Naive thymus-derived CD8-positive, alpha-beta T cell (primary cell): ENCODE measurements at regions not wholly inside any gene's neighbourhood (a gene's known extent, or its start where the extent isn't known, plus 50 kb on each side); places are given as distances from the start of the nearest gene placed in this dataset.
"Not testable (repeated sequence)": the region's sequence is repeated elsewhere in the genome, so short reads cannot be mapped to it uniquely, and the experiment has no call there.

Source experiments
- ATAC-seq, 2 donors: fragments of 150-1000 bp; cut with Tn5 transposase in 1 of 2; sonication (Bioruptor Pico), chemical (Tn5 transposase) in 1 of 2; 1 replicate in 1 of 2; 2 replicates in 1 of 2; pipeline ENCODE4 v1.10.0; 2021; ENCODE audit warnings: mild to moderate bottlenecking in 2 of 2, moderate library complexity in 2 of 2
- POLR2A ChIA-PET: fragments of 350-600 bp; sonication (Branson Sonifier 250); formaldehyde crosslinking; loops from one replicate; lab custom pipeline; 2021; ENCODE audit warnings: antibody characterized with exemption; lab: Charles Lee
- DNase-seq, 10 donors: peaks; one replicate each; pipeline versions ENCODE4 v3.0.0 to v3.0.0-alpha.2; 2020 to 2022
- H3K27ac Mint-ChIP-seq, 10 donors: one replicate each; pipeline ENCODE4 v1.8.0; 2020 to 2022; ENCODE audit warnings: mild to moderate bottlenecking in 10 of 10, mixed read lengths in 10 of 10, moderate library complexity in 4 of 10, inconsistent platforms in 1 of 10
- H3K27me3 Mint-ChIP-seq, 5 donors: one replicate each; pipeline ENCODE4 v1.8.0; 2021 to 2022; ENCODE audit warnings: mixed read lengths in 5 of 5
- H3K36me3 Mint-ChIP-seq, 3 donors: one replicate each; pipeline ENCODE4 v1.8.0; 2020 to 2022; ENCODE audit warnings: mixed read lengths in 3 of 3, mild to moderate bottlenecking in 2 of 3, inconsistent platforms in 1 of 3
- H3K4me1 Mint-ChIP-seq, 4 donors: one replicate each; pipeline ENCODE4 v1.8.0; 2021 to 2022; ENCODE audit warnings: mixed read lengths in 4 of 4
- H3K4me3 Mint-ChIP-seq, 10 donors: one replicate each; pipeline ENCODE4 v1.8.0; 2020 to 2022; ENCODE audit warnings: mild to moderate bottlenecking in 10 of 10, mixed read lengths in 10 of 10, moderate library complexity in 6 of 10, inconsistent platforms in 1 of 10
- H3K9me3 Mint-ChIP-seq, 9 donors: one replicate each; pipeline ENCODE4 v1.8.0; 2020 to 2022; ENCODE audit warnings: mixed read lengths in 9 of 9, mild to moderate bottlenecking in 3 of 9, inconsistent platforms in 1 of 9, moderate library complexity in 1 of 9

DNA sequence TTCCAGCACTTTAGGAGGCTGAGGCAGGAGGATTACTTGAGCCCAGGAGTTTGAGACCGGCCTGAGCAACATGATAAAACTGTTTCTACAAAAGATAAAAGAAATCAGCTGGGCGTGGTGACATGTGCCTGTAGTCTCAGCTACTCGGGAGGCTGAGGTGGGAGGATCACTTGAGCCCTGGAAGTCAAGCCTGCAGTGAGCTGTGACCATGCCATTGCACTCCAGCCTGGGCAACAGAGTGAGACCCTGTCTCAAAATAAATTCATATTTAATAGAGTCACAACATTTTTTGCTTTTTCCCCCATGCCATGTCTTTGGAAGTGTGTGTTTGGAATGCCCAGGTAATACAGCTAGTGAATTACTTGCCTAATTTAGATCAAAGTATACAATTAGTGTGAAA lies 349.6 kb downstream of the PRL start:
- POLR2A ChIA-PET, ATAC-seq: not testable (repeated sequence)

GRCh38 chr6:21947731-21948386 lies 349.0 kb downstream of the PRL start:
- peaks cover 3 to 11% (median 8%) of the 10 kb centered on the region in 4 donors for H3K4me1 Mint-ChIP-seq
- ATAC-seq = no peak
- no peaks in the 10 kb centered on the region for H3K36me3 Mint-ChIP-seq
- POLR2A ChIA-PET = no interaction called here
- H3K27ac Mint-ChIP-seq = no peak overlapping the region
- peaks cover 0 to 7% (median 0%) of the 10 kb centered on the region in 5 donors for H3K27me3 Mint-ChIP-seq
- DNase-seq = no peak
- H3K9me3 Mint-ChIP-seq = no peaks in the 10 kb centered on the region
- H3K4me3 Mint-ChIP-seq = no peak overlapping the region

More for the DNA sequence above, 349.6 kb downstream of the PRL start:
- not testable (repeated sequence) for DNase-seq, H3K4me3 Mint-ChIP-seq, H3K9me3 Mint-ChIP-seq, H3K36me3 Mint-ChIP-seq, H3K27me3 Mint-ChIP-seq
- peaks cover 3 to 11% (median 8%) of the 10 kb centered on the region in 4 donors for H3K4me1 Mint-ChIP-seq
- peak overlapping the region in 1 of 10 donors; percentile 41 for H3K27ac Mint-ChIP-seq

GRCh38 chr6:21949211-21949801 lies 347.5 kb downstream of the PRL start:
- Mint-ChIP-seq H3K27ac (no peak overlapping the region), H3K36me3 (no peaks in the 10 kb centered on the region), H3K27me3 (peaks cover 0 to 7% (median 0%) of the 10 kb centered on the region in 5 donors), H3K4me1 (peaks cover 5 to 19% (median 11%) of the 10 kb centered on the region in 4 donors), H3K9me3 (no peaks in the 10 kb centered on the region), H3K4me3 (no peak overlapping the region)
- ATAC-seq (no peak), DNase-seq (no peak)
- POLR2A ChIA-PET = no interaction called here

GRCh38 chr6:21952367-21952766 lies 344.5 kb downstream of the PRL start:
- peaks cover 5 to 19% (median 11%) of the 10 kb centered on the region in 4 donors for H3K4me1 Mint-ChIP-seq
- DNase-seq = no peak
- no peaks in the 10 kb centered on the region for H3K36me3 Mint-ChIP-seq
- peaks cover 0 to 7% (median 0%) of the 10 kb centered on the region in 5 donors for H3K27me3 Mint-ChIP-seq
- no peak overlapping the region for H3K4me3 Mint-ChIP-seq
- POLR2A ChIA-PET = no interaction called here
- H3K27ac Mint-ChIP-seq = no peak overlapping the region
- H3K9me3 Mint-ChIP-seq = no peaks in the 10 kb centered on the region
- no peak for ATAC-seq

DNA sequence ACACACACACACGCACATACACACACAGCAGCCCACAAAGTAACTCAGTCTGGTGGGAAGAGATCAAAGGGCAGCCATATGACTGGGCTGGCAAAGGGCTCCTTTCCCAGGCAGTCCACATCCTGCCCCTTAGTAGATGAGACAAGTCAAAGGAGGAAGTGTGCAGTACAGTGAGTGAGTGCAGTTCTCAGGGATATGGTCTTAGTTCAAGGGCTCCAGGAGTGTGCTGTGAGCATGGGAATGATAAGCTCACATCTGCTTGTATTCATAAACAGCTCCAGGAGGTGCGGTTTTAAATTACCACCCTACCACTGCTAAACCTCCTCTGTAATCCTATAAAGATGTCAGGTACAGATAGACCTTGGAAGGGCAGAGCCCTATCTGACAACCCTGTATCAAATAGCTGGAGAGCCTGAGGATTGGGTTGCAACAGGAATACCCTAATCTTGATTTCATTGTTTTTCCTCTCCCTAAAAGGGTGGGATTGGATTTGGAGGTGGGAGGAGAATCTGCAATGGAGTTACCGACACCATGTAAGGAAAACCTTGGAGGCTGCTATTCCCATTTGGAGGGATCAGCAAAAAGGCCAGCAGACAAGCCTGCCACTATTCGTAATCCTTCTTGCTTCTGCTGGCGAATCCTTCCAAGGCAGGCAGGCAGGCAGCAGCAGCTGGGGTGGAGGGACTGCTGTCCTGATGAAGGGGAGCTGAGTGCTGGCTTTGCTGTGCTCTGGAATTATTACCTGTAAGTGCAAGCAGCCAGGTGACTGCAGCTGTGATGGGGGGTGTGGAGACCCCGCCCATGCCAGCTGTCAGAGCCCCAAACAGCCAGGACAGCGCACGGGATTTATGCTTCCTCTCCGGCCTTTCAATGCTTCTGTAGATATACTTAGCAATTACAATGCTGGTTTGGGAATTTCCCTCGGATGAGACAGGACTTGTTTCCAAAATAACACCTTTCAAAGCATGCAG lies 342.7 kb downstream of the PRL start:
- Mint-ChIP-seq H3K9me3 (no peaks in the 10 kb centered on the region), H3K27ac (no peak overlapping the region), H3K4me3 (no peak overlapping the region), H3K36me3 (no peaks in the 10 kb centered on the region), H3K27me3 (peaks cover 0 to 12% (median 0%) of the 10 kb centered on the region in 5 donors), H3K4me1 (peaks cover 2 to 19% (median 11%) of the 10 kb centered on the region in 4 donors)
- POLR2A ChIA-PET = no interaction called here
- ATAC-seq = peak in 1 of 2 donors; percentile 14
- no peak for DNase-seq

- no peak for ATAC-seq
- Mint-ChIP-seq H3K4me3 (no peak overlapping the region), H3K4me1 (peaks cover 2 to 19% (median 11%) of the 10 kb centered on the region in 4 donors), H3K27me3 (peaks cover 0 to 15% (median 0%) of the 10 kb centered on the region in 5 donors), H3K9me3 (peaks cover 0 to 1% (median 0%) of the 10 kb centered on the region in 9 donors), H3K36me3 (no peaks in the 10 kb centered on the region), H3K27ac (no peak overlapping the region)
- no peak for DNase-seq
- POLR2A ChIA-PET = no interaction called here
These were observed 341.7 kb downstream of the PRL start for GRCh38 chr6:21955053-21955595.

- Mint-ChIP-seq H3K27me3 (peaks cover 0 to 15% (median 0%) of the 10 kb centered on the region in 5 donors), H3K4me1 (peaks cover 2 to 19% (median 9%) of the 10 kb centered on the region in 4 donors), H3K9me3 (peaks cover 0 to 2% (median 0%) of the 10 kb centered on the region in 9 donors), H3K27ac (no peak overlapping the region), H3K36me3 (no peaks in the 10 kb centered on the region), H3K4me3 (no peak overlapping the region)
- no peak for ATAC-seq
- DNase-seq = no peak
- POLR2A ChIA-PET = no interaction called here
These were observed 340.9 kb downstream of the PRL start for GRCh38 chr6:21955951-21956350.

DNA sequence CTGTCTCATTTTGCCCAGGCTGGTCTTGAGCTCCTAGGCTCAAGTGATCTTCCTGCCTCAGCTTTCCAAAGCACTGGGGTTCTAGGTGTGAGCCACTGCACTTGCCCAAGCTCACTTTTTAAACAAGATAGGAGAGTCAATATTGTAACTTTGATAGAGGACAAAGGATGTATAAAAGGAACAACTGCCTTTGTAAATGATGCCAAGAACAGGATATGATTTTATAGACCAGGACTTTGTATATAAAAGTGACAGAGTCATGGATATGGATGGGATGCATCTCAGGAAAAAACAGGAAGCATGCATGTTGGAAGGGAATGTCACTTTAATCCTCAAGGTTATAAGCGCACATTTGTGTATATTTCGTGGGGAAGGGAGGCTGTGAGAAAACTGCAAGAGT lies 338.4 kb downstream of the PRL start:
- Mint-ChIP-seq H3K4me3 (no peak overlapping the region), H3K27me3 (peaks cover 0 to 8% (median 1%) of the 10 kb centered on the region in 5 donors), H3K27ac (no peak overlapping the region), H3K36me3 (no peaks in the 10 kb centered on the region), H3K4me1 (peaks cover 2 to 7% (median 3%) of the 10 kb centered on the region in 4 donors), H3K9me3 (peaks cover 0 to 3% (median 0%) of the 10 kb centered on the region in 9 donors)
- POLR2A ChIA-PET = no interaction called here
- ATAC-seq = no peak
- DNase-seq = no peak

DNA sequence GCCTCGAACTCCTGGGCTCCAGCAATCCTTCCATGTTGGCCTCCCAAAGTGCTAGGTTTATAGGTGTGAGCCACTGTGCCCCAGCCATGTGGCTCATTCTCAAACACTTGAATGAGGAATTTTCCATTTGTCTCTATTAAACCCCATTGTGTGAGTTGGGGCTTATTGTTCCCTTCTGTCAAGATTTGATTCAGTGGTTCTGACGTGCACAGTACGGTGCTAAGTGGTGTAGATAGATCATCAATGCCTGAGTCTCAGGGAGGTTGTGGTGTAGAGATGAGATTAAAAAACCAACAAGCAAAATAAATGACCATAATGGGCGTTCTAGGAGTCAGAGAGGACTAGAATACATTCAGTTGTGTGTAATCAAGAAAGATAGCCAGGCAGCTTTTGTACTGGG lies 335.6 kb downstream of the PRL start:
- POLR2A ChIA-PET = no interaction called here
- Mint-ChIP-seq H3K4me3 (no peak overlapping the region), H3K9me3 (peaks cover 0 to 3% (median 0%) of the 10 kb centered on the region in 9 donors), H3K4me1 (peaks cover 3 to 12% (median 5%) of the 10 kb centered on the region in 4 donors), H3K27ac (no peak overlapping the region), H3K36me3 (no peaks in the 10 kb centered on the region), H3K27me3 (peaks cover 0 to 11% (median 1%) of the 10 kb centered on the region in 5 donors)
- ATAC-seq (no peak), DNase-seq (no peak)

DNA sequence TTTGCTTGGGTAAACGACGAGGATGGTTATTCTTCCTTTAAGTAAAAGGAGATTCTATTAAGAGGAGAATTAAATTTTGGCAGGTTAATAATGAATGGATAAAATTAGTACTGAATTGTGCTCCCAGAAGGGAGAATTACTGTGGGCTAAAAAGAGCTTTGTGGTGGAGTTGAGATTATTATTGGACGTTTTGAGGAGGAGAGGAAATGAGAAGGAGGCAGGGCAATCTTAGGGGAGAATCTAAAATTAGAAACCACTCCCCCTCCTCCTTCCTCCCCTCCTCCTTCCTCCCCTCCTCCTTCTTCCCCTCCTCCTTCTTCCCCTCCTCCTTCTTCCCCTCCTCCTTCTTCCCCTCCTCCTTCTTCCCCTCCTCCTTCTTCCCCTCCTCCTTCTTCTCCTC lies 331.8 kb downstream of the PRL start:
- no peaks in the 10 kb centered on the region for H3K36me3 Mint-ChIP-seq
- peaks cover 0 to 3% (median 0%) of the 10 kb centered on the region in 5 donors for H3K27me3 Mint-ChIP-seq
- peak overlapping the region in 2 of 10 donors; percentile 11 to 37 for H3K4me3 Mint-ChIP-seq
- H3K9me3 Mint-ChIP-seq = peaks cover 0 to 3% (median 0%) of the 10 kb centered on the region in 9 donors
- no peak for ATAC-seq
- POLR2A ChIA-PET = no interaction called here
- DNase-seq = no peak
- peak overlapping the region in 1 of 10 donors; percentile 56 for H3K27ac Mint-ChIP-seq
- H3K4me1 Mint-ChIP-seq = peaks cover 3 to 14% (median 10%) of the 10 kb centered on the region in 4 donors

GRCh38 chr6:21965953-21966539 lies 330.8 kb downstream of the PRL start:
- H3K4me3 Mint-ChIP-seq = no peak overlapping the region
- peak overlapping the region in 1 of 10 donors; percentile 6 for H3K27ac Mint-ChIP-seq
- H3K4me1 Mint-ChIP-seq = peaks cover 3 to 14% (median 10%) of the 10 kb centered on the region in 4 donors
- POLR2A ChIA-PET = no interaction called here
- H3K27me3 Mint-ChIP-seq = peaks cover 0 to 3% (median 0%) of the 10 kb centered on the region in 5 donors
- ATAC-seq = no peak
- no peak for DNase-seq
- peaks cover 0 to 3% (median 0%) of the 10 kb centered on the region in 9 donors for H3K9me3 Mint-ChIP-seq
- H3K36me3 Mint-ChIP-seq = no peaks in the 10 kb centered on the region
